Liver (tissue), 3 donors: ENCODE measurements at regions not wholly inside any gene's neighbourhood (a gene's known extent, or its start where the extent isn't known, plus 50 kb on each side); places are given as distances from the start of the nearest gene placed in this dataset.

Experiments
- CTCF ChIP-seq: fragments of 150-350 bp; IDR thresholded peaks from 2 replicates; pipeline ENCODE4 v1.5.1; 2017; ENCODE audit warnings: improper control_type of control experiment, low read depth, low read length; ENCODE audit not compliant: missing input control
- GABPA ChIP-seq, 2 donors: IDR thresholded peaks in 1 of 2; conservative IDR thresholded peaks in 1 of 2; 2 replicates each; pipeline ENCODE4 v1.6.1; 2016; ENCODE audit warnings: antibody characterized with exemption in 2 of 2, mild to moderate bottlenecking in 1 of 2, moderate library complexity in 1 of 2
- HNF4G ChIP-seq: IDR thresholded peaks from 2 replicates; pipeline ENCODE4 v1.6.1; 2016; ENCODE audit warnings: antibody characterized with exemption
- JUND ChIP-seq, 2 donors: IDR thresholded peaks; 2 replicates each; pipeline ENCODE4 v1.6.1; 2016; ENCODE audit warnings: antibody characterized with exemption in 2 of 2
- MAX ChIP-seq: IDR thresholded peaks from 2 replicates; pipeline ENCODE4 v1.6.1; 2016; ENCODE audit warnings: antibody characterized with exemption
- RAD21 ChIP-seq, 2 donors: IDR thresholded peaks; 2 replicates each; pipeline ENCODE4 v1.6.1; 2016; ENCODE audit warnings: antibody characterized with exemption in 2 of 2, mild to moderate bottlenecking in 2 of 2
- REST ChIP-seq: IDR thresholded peaks from 2 replicates; pipeline ENCODE4 v1.6.1; 2016; ENCODE audit warnings: antibody characterized with exemption, mild to moderate bottlenecking
- RXRA ChIP-seq, 2 donors: IDR thresholded peaks; 2 replicates each; pipeline ENCODE4 v1.6.1; 2017 to 2018; ENCODE audit warnings: antibody characterized with exemption in 2 of 2, mild to moderate bottlenecking in 1 of 2
- SP1 ChIP-seq: IDR thresholded peaks from 2 replicates; pipeline ENCODE4 v1.6.1; 2018; ENCODE audit warnings: antibody characterized with exemption, mild to moderate bottlenecking
- TAF1 ChIP-seq: conservative IDR thresholded peaks from 2 replicates; pipeline ENCODE4 v1.6.1; 2016; ENCODE audit warnings: antibody characterized with exemption, mild to moderate bottlenecking
- ZBTB33 ChIP-seq: IDR thresholded peaks from 2 replicates; pipeline ENCODE4 v1.6.1; 2016; ENCODE audit warnings: antibody characterized with exemption
- donor health status: healthy.
- donor health status: healthy.

GRCh38 chr14:89586258-89587135 is 169.5 kb upstream of the FOXN3 start:
- no peak for TF ChIP-seq GABPA (IDR thresholded peaks at IDR 0.05 in 1 of 2, conservative IDR thresholded peaks at IDR 0.05 in 1 of 2)
- TF ChIP-seq HNF4G = no peak
- TF ChIP-seq CTCF = no peak
- TF ChIP-seq RAD21 (IDR thresholded peaks at IDR 0.05) = no peak
- TF ChIP-seq JUND (IDR thresholded peaks at IDR 0.05) = no peak
- no peak for TF ChIP-seq RXRA (IDR thresholded peaks at IDR 0.05)
- TF ChIP-seq SP1 = no peak
- TF ChIP-seq MAX = no peak
- TF ChIP-seq ZBTB33 = no peak
- TF ChIP-seq TAF1 = no peak
- TF ChIP-seq REST = no peak
